Transverse colon (tissue), 4 donors: ENCODE measurements at regions not wholly inside any gene's neighbourhood (a gene's known extent, or its start where the extent isn't known, plus 50 kb on each side); places are given as distances from the start of the nearest gene placed in this dataset.

Experiments used
- CTCF ChIP-seq, 5 experiments: fragments of 200-600 bp in 3 of 5; fragments of 450-650 bp in 2 of 5; sonication (generic) in 3 of 5; IDR thresholded peaks; 1 replicate in 2 of 5; 2 replicates in 3 of 5; pipeline ENCODE4 v1.5.1; 2016 to 2017; ENCODE audit warnings: antibody characterized with exemption in 5 of 5, inconsistent platforms in 3 of 5, mild to moderate bottlenecking in 2 of 5, moderate library complexity in 1 of 5
- POLR2A ChIP-seq: fragments of 450-650 bp; IDR thresholded peaks from one replicate; pipeline ENCODE4 v1.6.1; 2016; ENCODE audit warnings: antibody characterized with exemption, mild to moderate bottlenecking, moderate library complexity
- POLR2AphosphoS5 ChIP-seq, 3 donors: sonication (generic); formaldehyde crosslinking; IDR thresholded peaks; one replicate each; pipeline ENCODE4 v1.6.1; 2016; ENCODE audit warnings: antibody characterized with exemption in 3 of 3

- TF ChIP-seq CTCF (IDR thresholded peaks at IDR 0.05) (no peak), POLR2A (no peak), POLR2AphosphoS5 (IDR thresholded peaks at IDR 0.05) (no peak)
These were observed 82.5 kb upstream of the GTSF1L start for GRCh38 chr20:43809206-43809819.
